A549 (cell line): ENCODE measurements at regions not wholly inside any gene's neighbourhood (a gene's known extent, or its start where the extent isn't known, plus 50 kb on each side); places are given as distances from the start of the nearest gene placed in this dataset.

Experiments
- ATAC-seq, 2 experiments: fragments of 200-7000 bp in 1 of 2; fragments of >200 bp in 1 of 2; cut with Nextera tagmentation in 1 of 2; cut with Tn5 transposase in 1 of 2; 3 replicates each; pipeline versions ENCODE4 v1.8.0 to v1.9.1; 2018 to 2020; ENCODE audit warnings: mild to moderate bottlenecking in 1 of 2, moderate library complexity in 1 of 2
- CTCF ChIA-PET: fragments of 300-600 bp; sonication (Branson Sonifier 250); formaldehyde crosslinking; extraction: SDS; loops from one replicate; lab custom pipeline; 2021; ENCODE audit warnings: antibody characterized with exemption, inconsistent platforms; lab: Yijun Ruan, JAX
- POLR2A ChIA-PET: fragments of 350-600 bp; formaldehyde crosslinking; extraction: SDS; loops from one replicate; lab custom pipeline; 2021; ENCODE audit warnings: antibody characterized with exemption, inconsistent platforms; lab: Yijun Ruan, JAX
- DNase-seq, 2 experiments: peaks; one replicate each; pipeline versions ENCODE4 v3.0.0 to v3.0.0-alpha.2; 2011 to 2016; ENCODE audit warnings: low read depth in 1 of 2, low spot score in 1 of 2
- FAIRE-seq: peaks from 2 replicates; lab custom pipeline; 2011; peaks lifted over from hg19 to GRCh38; lab: Jason Lieb, UNC
- H3K27ac ChIP-seq, 2 experiments: fragments of >200 bp; sonication (Bioruptor Twin); formaldehyde crosslinking; 3 replicates each; pipeline ENCODE4 v1.5.1; 2016 to 2017
- H3K4me1 ChIP-seq: fragments of >200 bp; sonication (Bioruptor Twin); formaldehyde crosslinking; 3 replicates; pipeline ENCODE4 v1.6.1; 2016
- H3K4me2 ChIP-seq: fragments of >200 bp; sonication (Bioruptor Twin); formaldehyde crosslinking; 3 replicates; pipeline ENCODE4 v1.6.1; 2016
- H3K4me3 ChIP-seq: fragments of >200 bp; sonication (Bioruptor Twin); formaldehyde crosslinking; 3 replicates; pipeline ENCODE4 v1.5.1; 2016
- H3K9me3 ChIP-seq: fragments of >200 bp; sonication (Bioruptor Twin); formaldehyde crosslinking; 3 replicates; pipeline ENCODE4 v1.6.1; 2016
- CHD2 ChIP-seq: fragments of 150-350 bp; IDR thresholded peaks from 2 replicates; pipeline ENCODE4 v1.6.1; 2014; ENCODE audit warnings: low read length; ENCODE audit not compliant: partially characterized antibody
- CTCF ChIP-seq: fragments of >200 bp; sonication (Bioruptor Twin); formaldehyde crosslinking; IDR thresholded peaks from 3 replicates; pipeline ENCODE4 v1.5.1; 2016
- EHF ChIP-seq: fragments of 250-450 bp; sonication (Bioruptor Pico); IDR thresholded peaks from 2 replicates; pipeline ENCODE4 v1.5.0; 2020; ENCODE audit warnings: mild to moderate bottlenecking
- EP300 ChIP-seq, 2 experiments: fragments of >200 bp; sonication (Bioruptor Twin); formaldehyde crosslinking; IDR thresholded peaks; 2 replicates in 1 of 2; 3 replicates in 1 of 2; pipeline ENCODE4 v1.6.1; 2016 to 2017
- FOSB ChIP-seq: fragments of 250-450 bp; sonication (Bioruptor Pico); IDR thresholded peaks from 2 replicates; pipeline ENCODE4 v1.5.0; 2020; ENCODE audit warnings: mild to moderate bottlenecking, moderate library complexity
- HDAC2 ChIP-seq: fragments of 200-600 bp; sonication (generic); IDR thresholded peaks from 2 replicates; pipeline ENCODE4 v1.6.1; 2016
- HOXB5 ChIP-seq: fragments of 250-450 bp; sonication (Bioruptor Pico); IDR thresholded peaks from 2 replicates; pipeline ENCODE4 v1.5.0; 2020; ENCODE audit warnings: mild to moderate bottlenecking, moderate library complexity
- JUN ChIP-seq, 2 experiments: fragments of >200 bp; sonication (Bioruptor Twin); formaldehyde crosslinking; IDR thresholded peaks; 2 replicates in 1 of 2; 3 replicates in 1 of 2; pipeline ENCODE4 v1.6.1; 2016 to 2017
- JUNB ChIP-seq: fragments of >200 bp; sonication (Bioruptor Twin); formaldehyde crosslinking; IDR thresholded peaks from 2 replicates; pipeline ENCODE4 v1.6.1; 2016
- KDM1A ChIP-seq: fragments of 200-600 bp; sonication (generic); IDR thresholded peaks from 2 replicates; pipeline ENCODE4 v1.6.1; 2016; ENCODE audit warnings: low read depth, mild to moderate bottlenecking
- NR3C1 ChIP-seq: fragments of >200 bp; sonication (Bioruptor Twin); formaldehyde crosslinking; IDR thresholded peaks from 3 replicates; pipeline ENCODE4 v1.6.1; 2017
- PHF8 ChIP-seq: fragments of 200-600 bp; sonication (generic); IDR thresholded peaks from 2 replicates; pipeline ENCODE4 v1.6.1; 2016; ENCODE audit warnings: low read depth, mild to moderate bottlenecking, antibody characterized with exemption, moderate library complexity, borderline replicate concordance
- POLR2A ChIP-seq: IDR thresholded peaks from 2 replicates; pipeline ENCODE4 v1.6.1; 2012; ENCODE audit warnings: mild to moderate bottlenecking, low read length
- RCOR1 ChIP-seq: fragments of 150-350 bp; IDR thresholded peaks from 2 replicates; pipeline ENCODE4 v1.6.1; 2014; ENCODE audit warnings: antibody characterized with exemption, low read length, low read depth
- RFX5 ChIP-seq: fragments of 450-650 bp; IDR thresholded peaks from 2 replicates; pipeline ENCODE4 v1.7.1; 2014; ENCODE audit warnings: antibody characterized with exemption, mild to moderate bottlenecking, moderate library complexity
- RNF2 ChIP-seq: fragments of 200-600 bp; sonication (generic); IDR thresholded peaks from 2 replicates; pipeline ENCODE4 v1.6.1; 2016; ENCODE audit warnings: low read depth, mild to moderate bottlenecking, antibody characterized with exemption, moderate library complexity, borderline replicate concordance
- SMC3 ChIP-seq: fragments of >200 bp; sonication (Bioruptor Twin); formaldehyde crosslinking; IDR thresholded peaks from 3 replicates; pipeline ENCODE4 v1.6.1; 2018; ENCODE audit warnings: inconsistent platforms
- TP53 ChIP-seq: fragments of 250-450 bp; sonication (Bioruptor Pico); IDR thresholded peaks from 2 replicates; pipeline ENCODE4 v1.5.0; 2021; ENCODE audit warnings: mild to moderate bottlenecking, moderate library complexity
- ZFP36 ChIP-seq: fragments of 450-650 bp; IDR thresholded peaks from 2 replicates; pipeline ENCODE4 v1.6.1; 2014; ENCODE audit warnings: borderline replicate concordance; ENCODE audit not compliant: partially characterized antibody
- ZNF302 ChIP-seq: fragments of 250-450 bp; sonication (Bioruptor Pico); IDR thresholded peaks from 2 replicates; pipeline ENCODE4 v1.9.0; 2021; ENCODE audit warnings: inconsistent platforms, mild to moderate bottlenecking, moderate library complexity
- ZSCAN20 ChIP-seq: fragments of 250-450 bp; sonication (Bioruptor Pico); IDR thresholded peaks from 2 replicates; pipeline ENCODE4 v1.8.0; 2022; ENCODE audit warnings: mild to moderate bottlenecking, moderate library complexity
- WGBS: methylation state at CpG from one replicate; pipeline ENCODE4 v1.1.6; 2017; ENCODE audit errors: missing lambda C conversion rate; 5-methylcytosine and 5-hydroxymethylcytosine counted together
- TF ChIP-seq, protein P1 (sequence below): fragments of 450-650 bp; IDR thresholded peaks from 2 replicates; pipeline ENCODE4 v1.6.1; 2014; ENCODE audit warnings: antibody characterized with exemption
- TF ChIP-seq, protein P2 (sequence below): fragments of 150-350 bp; IDR thresholded peaks from 2 replicates; pipeline ENCODE4 v1.6.1; 2014; ENCODE audit warnings: low read depth, mild to moderate bottlenecking, low read length

- Histone ChIP-seq H3K4me3 (no peak overlapping the region), H3K4me1 (no peaks in the 10 kb centered on the region), H3K4me2 (no peak overlapping the region), H3K27ac (no peak overlapping the region), H3K9me3 (no peaks in the 10 kb centered on the region)
- FAIRE-seq (no peak), ATAC-seq (no peak), DNase-seq (no peak)
- 58% methylated on average over 2 of the region's 2 CpGs for WGBS
- CTCF ChIA-PET = interaction anchor here (0.7 to 1.3 kb wide), 2 partner anchors 26 to 971 kb away, joined by 3 to 4 read pairs; no protein-coding TSS in a partner anchor
- POLR2A ChIA-PET = no interaction called here
- TF ChIP-seq JUNB = no peak
- no peak for TF ChIP-seq TP53
- TF ChIP-seq HOXB5 (CRISPR knock-in tag) = no peak
- TF ChIP-seq EP300 (IDR thresholded peaks at IDR 0.05) = no peak
- TF ChIP-seq PHF8 = no peak
- TF ChIP-seq JUN (IDR thresholded peaks at IDR 0.05) = no peak
- no peak for TF ChIP-seq HDAC2
- no peak for TF ChIP-seq KDM1A
- TF ChIP-seq, protein P1, sequence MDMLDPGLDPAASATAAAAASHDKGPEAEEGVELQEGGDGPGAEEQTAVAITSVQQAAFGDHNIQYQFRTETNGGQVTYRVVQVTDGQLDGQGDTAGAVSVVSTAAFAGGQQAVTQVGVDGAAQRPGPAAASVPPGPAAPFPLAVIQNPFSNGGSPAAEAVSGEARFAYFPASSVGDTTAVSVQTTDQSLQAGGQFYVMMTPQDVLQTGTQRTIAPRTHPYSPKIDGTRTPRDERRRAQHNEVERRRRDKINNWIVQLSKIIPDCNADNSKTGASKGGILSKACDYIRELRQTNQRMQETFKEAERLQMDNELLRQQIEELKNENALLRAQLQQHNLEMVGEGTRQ = no peak
- no peak for TF ChIP-seq RCOR1
Observed at GRCh38 chr2:18777250-18777812, 188.0 kb upstream of the NT5C1B start.

GRCh38 chr2:18771212-18771611, 181.8 kb upstream of the NT5C1B start:
- no peak for ATAC-seq
- no peak for TF ChIP-seq NR3C1
- no peak for TF ChIP-seq ZNF302 (CRISPR knock-in tag)
- no peak for TF ChIP-seq HOXB5 (CRISPR knock-in tag)
- TF ChIP-seq POLR2A = no peak
- TF ChIP-seq RFX5 = no peak
- TF ChIP-seq, all 56 proteins: peak for 0
- CTCF ChIA-PET = no interaction called here
- H3K9me3 ChIP-seq = no peaks in the 10 kb centered on the region
- DNase-seq (no peak), FAIRE-seq (no peak)
- 10% methylated on average over 1 of the region's 1 CpG for WGBS
- H3K4me1 ChIP-seq = no peaks in the 10 kb centered on the region
- no peak overlapping the region for H3K27ac ChIP-seq
- no peak overlapping the region for H3K4me2 ChIP-seq
- POLR2A ChIA-PET = no interaction called here
- no peak overlapping the region for H3K4me3 ChIP-seq

DNA sequence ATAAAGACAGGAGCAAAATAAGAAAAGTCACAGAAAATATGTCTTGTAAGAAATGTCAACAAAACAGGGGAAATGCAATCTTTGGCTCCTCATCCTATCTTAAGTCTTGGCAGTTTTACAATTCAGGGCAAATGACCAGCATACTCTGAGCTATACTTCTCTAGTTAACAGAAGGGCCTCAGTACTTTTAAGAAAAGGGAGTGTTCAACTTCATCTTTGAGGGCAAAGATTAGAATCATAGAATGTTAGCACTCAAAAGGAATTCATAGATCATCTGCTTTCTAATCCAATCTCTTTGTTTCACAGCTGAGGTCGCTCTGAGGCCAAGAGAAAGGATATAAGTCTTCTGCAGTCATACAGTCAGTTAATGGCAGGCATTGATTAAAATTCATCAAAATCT, 174.0 kb upstream of the NT5C1B start:
- ATAC-seq = no peak
- H3K27ac ChIP-seq = no peak overlapping the region
- ChIA-PET CTCF (interaction anchor here (0.9 kb wide), 1 partner anchor 10 kb away, joined by 3 read pairs; no protein-coding TSS in a partner anchor), POLR2A (no interaction called here)
- H3K4me1 ChIP-seq = no peaks in the 10 kb centered on the region
- no peak for DNase-seq
- TF ChIP-seq ZNF302 (CRISPR knock-in tag) = no peak
- TF ChIP-seq RNF2 = no peak
- no peak for TF ChIP-seq ZFP36
- no peak for TF ChIP-seq EHF (CRISPR knock-in tag)
- TF ChIP-seq KDM1A = no peak
- TF ChIP-seq, protein P1 = no peak
- no peak for TF ChIP-seq ZSCAN20 (CRISPR knock-in tag)
- TF ChIP-seq, protein P2, sequence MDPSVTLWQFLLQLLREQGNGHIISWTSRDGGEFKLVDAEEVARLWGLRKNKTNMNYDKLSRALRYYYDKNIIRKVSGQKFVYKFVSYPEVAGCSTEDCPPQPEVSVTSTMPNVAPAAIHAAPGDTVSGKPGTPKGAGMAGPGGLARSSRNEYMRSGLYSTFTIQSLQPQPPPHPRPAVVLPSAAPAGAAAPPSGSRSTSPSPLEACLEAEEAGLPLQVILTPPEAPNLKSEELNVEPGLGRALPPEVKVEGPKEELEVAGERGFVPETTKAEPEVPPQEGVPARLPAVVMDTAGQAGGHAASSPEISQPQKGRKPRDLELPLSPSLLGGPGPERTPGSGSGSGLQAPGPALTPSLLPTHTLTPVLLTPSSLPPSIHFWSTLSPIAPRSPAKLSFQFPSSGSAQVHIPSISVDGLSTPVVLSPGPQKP = no peak
- no peak for TF ChIP-seq FOSB (CRISPR knock-in tag)
- no peak for TF ChIP-seq SMC3
- TF ChIP-seq CTCF = no peak
- TF ChIP-seq TP53 = no peak
- no peak for TF ChIP-seq HOXB5 (CRISPR knock-in tag)
- TF ChIP-seq CHD2 = no peak
- no peak overlapping the region for H3K4me2 ChIP-seq
- H3K4me3 ChIP-seq = no peak overlapping the region
- peaks cover 16% of the 10 kb centered on the region; the same call in 1 of the 3 replicates for H3K9me3 ChIP-seq
- 10% methylated on average over 1 of the region's 1 CpG for WGBS
- FAIRE-seq = no peak
